ENCODE measurements at regions not wholly inside any gene's neighbourhood (a gene's known extent, or its start where the extent isn't known, plus 50 kb on each side); places are given as distances from the start of the nearest gene placed in this dataset.

DNA sequence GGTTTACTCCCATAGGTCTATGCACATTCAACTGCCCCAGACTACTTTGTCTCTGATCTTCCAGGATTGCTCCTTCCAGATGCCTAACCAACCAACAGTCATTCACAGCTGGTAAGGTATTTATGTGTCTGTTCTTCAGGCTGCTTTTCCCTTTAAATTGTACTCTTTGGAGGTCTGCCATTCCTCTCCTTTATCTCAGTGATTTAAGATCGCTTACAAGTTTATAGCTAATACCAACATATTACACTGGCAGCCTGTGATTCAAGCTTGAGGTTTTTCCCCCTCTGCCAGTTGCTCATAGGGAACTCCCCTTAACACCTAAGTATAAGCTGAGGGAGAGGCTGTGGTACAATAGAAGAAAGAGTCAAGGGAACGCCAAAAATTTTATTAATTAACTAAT, 711.7 kb upstream of the EDIL3 start:
- no peak overlapping the region for H2BK120ac ChIP-seq (ENCODE audit: low read depth, low read length, poor library complexity, severe bottlenecking)
- WGBS (ENCODE audit: extremely low coverage, insufficient read length, low lambda C conversion rate), result no CpG with 5 or more reads among the region's 2 CpGs
- H3K79me2 ChIP-seq (ENCODE audit: insufficient read depth, low read length), result no peaks in the 10 kb centered on the region
- Mint-ChIP-seq H3K27ac (no peak overlapping the region; a peak in 1 of 7 replicates), H3K4me1 (no peaks in the 10 kb centered on the region), H3K27me3 (ENCODE audit: low read depth) (no peaks in the 10 kb centered on the region), H3K9me3 (peaks cover 7 to 8% of the 10 kb centered on the region in 2 experiments; a peak in 3 of 5 replicates), H3K36me3 (ENCODE audit: insufficient read depth in 1 of 3, low read depth in 3 of 3) (no peaks in the 10 kb centered on the region), H3K4me3 (no peak overlapping the region)
- no peak for TF ChIP-seq CTCF (conservative IDR thresholded peaks at IDR 0.05)
- no peaks in the 10 kb centered on the region for H3K9me3 ChIP-seq (ENCODE audit: control insufficient read depth, low read depth, low read length)
- H3T11ph ChIP-seq (ENCODE audit: low read length), result no peak overlapping the region
- H2BK15ac ChIP-seq (ENCODE audit: low read depth, low read length), result no peak overlapping the region
- no peak overlapping the region for H2AK5ac ChIP-seq (ENCODE audit: insufficient read length, low read length)
- no peak overlapping the region for H3K14ac ChIP-seq (ENCODE audit: insufficient read depth, low read length)
- H4K5ac ChIP-seq (ENCODE audit: insufficient read length, low read depth, low read length), result no peak overlapping the region
- H2BK12ac ChIP-seq (ENCODE audit: insufficient read length, low read depth, low read length), result no peak overlapping the region
- H3K23ac ChIP-seq (ENCODE audit: insufficient read length, low read depth, low read length), result no peak overlapping the region
- no peak overlapping the region for H2AFZ ChIP-seq (ENCODE audit: low read length)
- no peak for DNase-seq
- no peak overlapping the region for H3K18ac ChIP-seq (ENCODE audit: insufficient read length, low read depth, low read length)
- H3K4me1 ChIP-seq (ENCODE audit: insufficient read depth, low read length), result no peaks in the 10 kb centered on the region
- H2BK20ac ChIP-seq (ENCODE audit: low read depth, low read length, poor library complexity, severe bottlenecking), result no peak overlapping the region
- H3K27me3 ChIP-seq (ENCODE audit: insufficient read depth, low read length), result no peaks in the 10 kb centered on the region
- H3K56ac ChIP-seq (ENCODE audit: insufficient read length, low read depth, low read length), result no peak overlapping the region
- H4K8ac ChIP-seq (replicated peaks; ENCODE audit: insufficient read length, low read depth, low read length), result no peak overlapping the region
- H3K9ac ChIP-seq (ENCODE audit: extremely low read depth, insufficient read length, low read length), result no peak overlapping the region
- no peak overlapping the region for H4K91ac ChIP-seq (ENCODE audit: insufficient read length, low read depth, low read length)
- H2BK5ac ChIP-seq (ENCODE audit: insufficient read length, low read length), result no peak overlapping the region
- H3K4ac ChIP-seq (ENCODE audit: low read depth, low read length), result no peak overlapping the region
- no peak overlapping the region for H3K4me2 ChIP-seq (ENCODE audit: insufficient read depth, insufficient read length, low read length)
- H3K79me1 ChIP-seq (ENCODE audit: insufficient read depth, low read depth, low read length, poor library complexity, severe bottlenecking), result no peaks in the 10 kb centered on the region
- H3K27ac ChIP-seq (ENCODE audit: insufficient read length, low read depth, low read length), result no peak overlapping the region
- H4K20me1 ChIP-seq (ENCODE audit: control insufficient read depth, insufficient read depth, insufficient read length), result no peaks in the 10 kb centered on the region
- no peaks in the 10 kb centered on the region for H3K23me2 ChIP-seq (ENCODE audit: insufficient read length, low read depth, low read length, poor library complexity, severe bottlenecking)

All from H9 (cell line).